ENCODE measurements at regions not wholly inside any gene's neighbourhood (a gene's known extent, or its start where the extent isn't known, plus 50 kb on each side); places are given as distances from the start of the nearest gene placed in this dataset.

GRCh38 chr10:118537623-118538022, 57.8 kb downstream of the PRLHR start:
- FAIRE-seq: no peak

- no peak for FAIRE-seq
These were observed 61.3 kb downstream of the PRLHR start for GRCh38 chr10:118534136-118534535.

- FAIRE-seq: no peak
These were observed 64.2 kb downstream of the PRLHR start for GRCh38 chr10:118531105-118531852.

GRCh38 chr10:118528426-118528825, 67.0 kb downstream of the PRLHR start:
- no peak for FAIRE-seq

GRCh38 chr10:118523775-118524174, 71.7 kb downstream of the PRLHR start:
- no peak for FAIRE-seq

GRCh38 chr10:118522791-118523498, 72.5 kb downstream of the PRLHR start:
- FAIRE-seq: no peak

- no peak for FAIRE-seq
These were observed 73.9 kb downstream of the PRLHR start for GRCh38 chr10:118521415-118522117.

GRCh38 chr10:118520116-118520742, 75.2 kb downstream of the PRLHR start:
- no peak for FAIRE-seq

- no peak for FAIRE-seq
These were observed 77.4 kb downstream of the PRLHR start for GRCh38 chr10:118518095-118518494.

- FAIRE-seq: no peak
These were observed 78.7 kb downstream of the PRLHR start for GRCh38 chr10:118516716-118517115.

- FAIRE-seq: no peak
These were observed 82.3 kb downstream of the PRLHR start for GRCh38 chr10:118513174-118513573.

- FAIRE-seq: no peak
These were observed 83.7 kb downstream of the PRLHR start for GRCh38 chr10:118511711-118512110.

- no peak for FAIRE-seq
These were observed 86.6 kb downstream of the PRLHR start for GRCh38 chr10:118508863-118509262.

- no peak for FAIRE-seq
These were observed 87.1 kb downstream of the PRLHR start for GRCh38 chr10:118508355-118508754.

GRCh38 chr10:118506671-118507590, 88.5 kb downstream of the PRLHR start:
- no peak for FAIRE-seq

- FAIRE-seq: no peak
These were observed 90.1 kb downstream of the PRLHR start for GRCh38 chr10:118505363-118505762.

GRCh38 chr10:118504467-118505205, 90.8 kb downstream of the PRLHR start:
- no peak for FAIRE-seq

- FAIRE-seq: no peak
These were observed 91.4 kb downstream of the PRLHR start for GRCh38 chr10:118504044-118504443.

- FAIRE-seq: no peak
These were observed 92.3 kb downstream of the PRLHR start for GRCh38 chr10:118503192-118503591.

GRCh38 chr10:118501637-118502440, 93.6 kb downstream of the PRLHR start:
- FAIRE-seq: no peak

- FAIRE-seq: no peak
These were observed 94.3 kb downstream of the PRLHR start for GRCh38 chr10:118501171-118501570.

Measured in islet of Langerhans (tissue), 1 donor.